ENCODE measurements at regions not wholly inside any gene's neighbourhood (a gene's known extent, or its start where the extent isn't known, plus 50 kb on each side); places are given as distances from the start of the nearest gene placed in this dataset.

- ATAC-seq: no peak
- Mint-ChIP-seq H3K4me1 (peaks cover 2% of the 10 kb centered on the region; the same call in 1 of the 3 replicates), H3K36me3 (ENCODE audit: low read depth) (no peaks in the 10 kb centered on the region), H3K4me3 (no peak overlapping the region), H3K27me3 (ENCODE audit: insufficient read depth, low read depth, poor library complexity) (peaks cover 2% of the 10 kb centered on the region), H3K27ac (no peak overlapping the region), H3K9me3 (no peaks in the 10 kb centered on the region)
- Histone ChIP-seq H3K79me2 (replicated peaks; ENCODE audit: insufficient read depth) (no peaks in the 10 kb centered on the region), H3K27me3 (ENCODE audit: insufficient read depth) (no peaks in the 10 kb centered on the region), H3F3A (replicated peaks; ENCODE audit: low read depth) (no peaks in the 10 kb centered on the region), H3K4me3 (no peak overlapping the region), H4K20me1 (replicated peaks; ENCODE audit: insufficient read depth) (no peaks in the 10 kb centered on the region), H2AFZ (no peak overlapping the region), H3K9me2 (ENCODE audit: insufficient read depth) (no peaks in the 10 kb centered on the region), H3K4me1 (ENCODE audit: insufficient read depth) (no peaks in the 10 kb centered on the region), H3K27ac (ENCODE audit: low read depth) (no peak overlapping the region), H3K36me3 (ENCODE audit: insufficient read depth) (no peaks in the 10 kb centered on the region), H3K4me2 (no peak overlapping the region)
- DNase-seq (ENCODE audit: low spot score): no peak
- TF ChIP-seq EZH2 (IDR thresholded peaks at IDR 0.05; ENCODE audit: low read depth, unreplicated experiment): no peak
- no peak for TF ChIP-seq ETS1 (IDR thresholded peaks at IDR 0.05)
- TF ChIP-seq CREB1 (CRISPR knock-in tag; IDR thresholded peaks at IDR 0.05; ENCODE audit: low read depth): no peak
- TF ChIP-seq POLR2AphosphoS5 (IDR thresholded peaks at IDR 0.05; ENCODE audit: low read depth): no peak
- TF ChIP-seq EZH2phosphoT487 (IDR thresholded peaks at IDR 0.05; ENCODE audit: unreplicated experiment): no peak
- no peak for TF ChIP-seq ZNF114 (CRISPR knock-in tag; IDR thresholded peaks at IDR 0.05)
- TF ChIP-seq ZNF331 (CRISPR knock-in tag; IDR thresholded peaks at IDR 0.05; ENCODE audit: low read depth): no peak
- no peak for TF ChIP-seq REST (IDR thresholded peaks at IDR 0.05; ENCODE audit: unreplicated experiment)
- no peak for TF ChIP-seq ZNF462 (CRISPR knock-in tag; IDR thresholded peaks at IDR 0.05)
- TF ChIP-seq CTCF (conservative IDR thresholded peaks at IDR 0.05; ENCODE audit: low read depth in 2 of 2): no peak
- TF ChIP-seq JUNB (IDR thresholded peaks at IDR 0.05; ENCODE audit: unreplicated experiment): no peak
- TF ChIP-seq STAT1 (IDR thresholded peaks at IDR 0.05; ENCODE audit: unreplicated experiment): no peak
- no peak for TF ChIP-seq NANOG (IDR thresholded peaks at IDR 0.05; ENCODE audit: borderline replicate concordance)
These were observed 719.0 kb upstream of the MIR17HG start for GRCh38 chr13:90628471-90628870.

All from GM23338 (cell line).